ENCODE measurements at regions not wholly inside any gene's neighbourhood (a gene's known extent, or its start where the extent isn't known, plus 50 kb on each side); places are given as distances from the start of the nearest gene placed in this dataset.
"Not testable (repeated sequence)": the region's sequence is repeated elsewhere in the genome, so short reads cannot be mapped to it uniquely, and the experiment has no call there.

DNA sequence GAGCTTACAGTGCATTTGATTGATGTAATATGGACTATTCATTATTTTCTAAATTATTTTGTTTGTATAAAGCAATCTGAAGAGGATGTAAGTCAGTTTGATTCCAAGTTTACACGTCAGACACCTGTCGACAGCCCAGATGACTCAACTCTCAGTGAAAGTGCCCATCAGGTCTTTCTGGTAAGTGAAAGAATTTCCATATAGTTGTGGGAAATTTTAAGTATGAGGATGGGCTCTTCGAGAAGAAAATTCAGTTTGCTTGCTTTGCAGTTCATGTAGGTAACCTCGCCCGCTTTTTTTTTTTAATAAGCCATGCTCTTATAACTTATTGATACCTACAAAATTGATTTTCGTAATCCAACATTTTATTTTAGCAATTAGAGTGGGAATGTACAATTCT is 151.6 kb downstream of the CDRT15L2 start:
- intact Hi-C loops (cut with DNase I); DNase-seq: not testable (repeated sequence)

DNA sequence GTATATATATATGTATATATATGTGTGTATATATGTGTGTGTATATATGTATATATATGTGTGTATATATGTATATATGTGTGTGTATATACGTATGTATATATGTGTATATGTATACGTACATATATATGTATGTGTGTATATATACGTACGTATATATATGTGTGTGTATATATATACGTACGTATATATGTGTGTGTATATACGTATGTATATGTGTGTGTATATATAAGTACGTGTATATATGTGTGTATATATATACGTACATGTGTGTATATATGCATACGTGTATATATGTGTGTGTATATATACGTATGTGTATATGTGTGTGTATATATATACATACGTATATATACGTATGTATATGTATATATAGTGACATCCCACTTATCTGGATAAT is 154.4 kb downstream of the CDRT15L2 start:
- DNase-seq = no peak
- intact Hi-C loops (cut with DNase I) = no loop called here

DNA sequence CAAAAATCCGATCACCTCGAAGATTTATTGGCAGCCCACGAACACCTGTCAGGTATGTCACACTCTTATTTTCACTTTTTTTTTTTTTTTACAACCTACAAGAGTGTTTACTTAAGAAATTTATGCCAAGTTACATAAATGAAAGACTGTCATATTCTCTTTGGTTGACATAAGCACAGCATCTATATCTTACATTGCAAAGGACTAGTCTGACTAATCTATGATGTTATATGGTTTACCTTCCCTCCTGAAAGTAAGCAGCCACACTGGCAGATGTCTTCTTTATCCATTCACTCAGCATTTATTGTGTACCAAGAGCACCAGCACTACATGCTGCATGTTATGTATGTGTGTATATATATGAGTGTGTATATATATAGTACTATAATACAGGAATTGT is 156.3 kb downstream of the CDRT15L2 start:
- no peak for DNase-seq
- intact Hi-C loops (cut with DNase I) = no loop called here

DNA sequence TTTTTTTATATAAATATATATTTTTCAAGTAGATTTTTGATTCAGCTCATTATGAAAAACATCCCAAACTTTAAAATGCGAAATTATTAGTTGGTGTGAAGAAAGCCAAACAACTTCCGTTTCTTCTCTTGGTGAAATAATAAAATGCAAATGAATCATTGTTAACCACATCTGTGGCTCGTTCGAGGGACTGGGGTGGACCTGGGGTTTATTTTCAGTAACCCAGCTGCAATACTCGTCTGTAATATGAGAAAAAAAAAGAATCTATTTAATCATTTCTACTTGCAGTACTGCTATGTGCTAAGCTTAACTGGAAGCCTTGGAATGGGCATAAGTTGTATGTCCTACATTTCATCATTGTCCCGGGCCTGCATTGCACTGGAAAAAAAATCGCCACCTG is 158.1 kb downstream of the CDRT15L2 start:
- intact Hi-C loops (cut with DNase I) = not testable (repeated sequence)

DNA sequence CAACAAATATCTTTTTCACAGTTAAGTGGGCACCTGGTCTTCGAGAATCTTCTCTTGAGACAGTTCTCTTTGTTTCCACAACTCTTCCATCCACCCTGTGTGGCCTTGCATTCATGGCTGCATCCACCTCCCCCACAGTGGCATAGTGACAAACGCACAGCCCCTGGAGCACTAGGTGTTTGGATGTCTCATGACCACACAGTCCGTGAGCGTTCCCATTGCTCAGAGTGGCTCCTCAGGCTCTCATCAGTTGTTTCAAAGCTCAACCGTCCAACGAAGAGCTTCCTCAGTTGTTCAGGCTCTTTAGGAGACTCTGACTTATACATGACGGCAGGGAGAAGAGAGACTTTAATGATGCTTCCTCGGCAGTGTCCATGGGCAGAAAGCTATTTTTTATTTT is 191.6 kb downstream of the CDRT15L2 start:
- no peak for DNase-seq
- intact Hi-C loops (cut with DNase I) = no loop called here

More for the DNA sequence above, 158.1 kb downstream of the CDRT15L2 start:
- not testable (repeated sequence) for DNase-seq

DNA sequence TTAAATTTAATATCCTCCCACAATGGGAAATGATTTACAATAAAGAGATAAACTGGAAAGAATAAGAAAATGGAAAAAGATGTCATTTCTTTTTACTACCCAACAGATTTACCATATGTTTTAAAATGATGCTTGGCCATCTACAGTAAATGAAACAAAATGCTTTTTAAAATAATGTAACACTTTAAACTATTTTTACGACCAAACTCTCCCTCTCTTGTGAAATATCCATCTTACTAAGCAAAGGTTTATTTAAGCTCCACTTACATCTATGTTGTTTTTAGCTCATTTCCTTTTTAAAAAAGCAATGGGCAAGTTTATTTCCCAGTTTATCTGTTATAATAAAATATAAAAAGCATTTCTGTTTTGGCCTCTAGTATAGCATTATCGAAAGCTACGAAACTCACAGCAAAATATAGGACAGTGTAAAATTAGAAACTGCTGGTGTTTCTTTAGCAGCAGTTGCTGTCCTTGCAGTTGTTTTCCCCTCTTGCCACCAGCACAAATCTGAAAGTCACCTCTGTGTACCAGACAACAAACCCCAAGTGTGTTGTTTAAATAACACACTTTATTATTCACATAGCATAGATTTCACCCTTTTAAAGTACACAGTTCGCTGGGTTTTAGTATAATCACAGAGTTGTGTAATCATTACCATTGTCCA is 195.1 kb downstream of the CDRT15L2 start:
- intact Hi-C loops (cut with DNase I) = no loop called here
- DNase-seq = no peak

DNA sequence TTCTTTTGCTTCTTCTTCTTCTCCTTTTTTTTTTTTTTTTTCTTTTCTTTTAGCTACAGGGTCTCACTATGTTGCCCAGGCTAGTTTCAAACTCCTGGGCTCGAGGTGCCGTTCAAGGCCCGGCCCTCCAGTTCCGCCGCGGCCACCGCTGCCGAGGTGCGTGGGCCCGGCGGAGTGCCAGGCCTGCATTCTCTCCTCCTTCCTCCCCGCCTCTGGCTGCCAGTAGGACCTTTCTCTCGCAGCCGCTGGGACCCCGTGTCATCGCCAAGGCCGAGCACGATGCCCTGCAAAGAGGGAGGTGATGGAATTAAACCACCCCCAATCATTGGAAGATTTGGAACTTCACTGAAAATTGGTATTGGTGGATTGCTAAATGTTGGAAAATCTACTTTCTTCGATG is 195.8 kb downstream of the CDRT15L2 start:
- no peak for DNase-seq
- intact Hi-C loops (cut with DNase I) = no loop called here

DNA sequence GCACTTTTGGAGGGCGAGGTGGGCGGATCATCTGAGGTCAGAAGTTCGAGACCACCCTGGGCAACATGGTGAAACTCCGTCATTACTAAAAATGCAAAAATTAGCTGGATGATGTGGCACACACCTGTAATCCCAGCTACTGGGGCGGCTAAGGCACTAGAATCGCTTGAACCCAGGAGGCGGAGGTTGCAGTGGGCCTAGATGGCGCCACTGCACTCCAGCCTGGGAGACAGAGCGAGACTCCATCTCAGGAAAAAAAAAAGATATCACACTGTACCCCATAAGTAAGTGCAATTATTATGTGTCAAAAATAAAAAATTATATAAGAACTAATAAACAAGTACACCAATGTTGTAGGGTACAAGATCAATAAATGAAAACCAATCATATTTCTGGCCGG is 200.0 kb downstream of the CDRT15L2 start:
- intact Hi-C loops (cut with DNase I) = no loop called here

DNA sequence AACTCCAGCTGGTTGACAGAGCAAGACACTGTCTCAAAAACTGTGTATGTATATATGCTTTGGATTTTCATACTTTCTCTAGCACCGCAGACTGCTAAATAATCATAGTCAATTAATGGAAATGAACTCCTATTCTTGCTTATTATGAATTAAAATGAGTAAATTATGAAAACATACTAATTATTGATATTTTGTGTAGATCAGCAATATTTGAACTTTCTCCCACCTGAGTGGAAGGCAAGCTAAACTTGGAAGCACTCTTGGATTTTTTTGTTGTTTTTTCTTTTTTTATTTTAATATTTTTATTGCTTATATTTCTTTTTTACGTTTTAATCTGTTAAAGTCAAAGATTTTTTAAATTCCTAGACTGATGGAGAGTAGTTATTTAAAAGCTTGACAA is 201.7 kb downstream of the CDRT15L2 start:
- intact Hi-C loops (cut with DNase I) = no loop called here
- no peak for DNase-seq

More for the DNA sequence above, 200.0 kb downstream of the CDRT15L2 start:
- DNase-seq = no peak

DNA sequence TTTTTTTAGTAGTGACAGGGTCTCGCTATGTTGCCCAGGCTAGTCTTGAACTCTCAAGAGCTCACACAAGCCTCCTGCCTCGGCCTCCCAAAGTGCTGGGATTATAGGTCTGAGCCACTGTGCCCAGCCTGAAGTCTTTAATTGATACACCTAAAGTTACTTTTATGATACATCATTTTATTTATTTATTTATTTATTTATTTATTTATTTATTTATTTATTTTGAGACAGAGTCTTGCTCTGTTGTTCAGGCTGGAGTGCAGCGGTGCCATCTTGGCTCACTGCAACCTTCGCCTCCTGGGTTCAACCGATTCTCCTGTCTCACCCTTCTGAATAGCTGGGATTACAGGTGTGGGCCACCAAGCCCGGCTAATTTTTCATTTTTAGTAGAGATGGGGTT is 202.3 kb downstream of the CDRT15L2 start:
- intact Hi-C loops (cut with DNase I); DNase-seq: not testable (repeated sequence)

DNA sequence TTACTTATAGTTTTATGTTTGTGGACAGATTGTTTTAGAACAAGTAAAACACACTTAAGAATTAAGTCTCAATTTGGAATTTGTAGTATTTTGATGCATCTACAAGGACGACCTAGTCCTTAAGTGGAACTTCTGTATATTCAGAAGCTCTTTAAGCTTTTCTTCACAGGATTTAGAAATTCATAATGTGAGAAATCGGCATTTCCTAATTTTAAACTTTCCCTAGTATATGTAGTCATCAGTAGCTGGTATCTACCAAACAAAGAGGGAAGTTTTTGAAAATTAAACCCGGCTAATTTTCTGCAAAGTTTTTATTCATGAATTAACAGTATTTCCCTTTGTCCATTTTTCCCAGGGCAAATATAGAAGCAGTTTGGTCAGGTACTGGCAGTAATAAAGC is 203.6 kb downstream of the CDRT15L2 start:
- intact Hi-C loops (cut with DNase I) = no loop called here
- no peak for DNase-seq

DNA sequence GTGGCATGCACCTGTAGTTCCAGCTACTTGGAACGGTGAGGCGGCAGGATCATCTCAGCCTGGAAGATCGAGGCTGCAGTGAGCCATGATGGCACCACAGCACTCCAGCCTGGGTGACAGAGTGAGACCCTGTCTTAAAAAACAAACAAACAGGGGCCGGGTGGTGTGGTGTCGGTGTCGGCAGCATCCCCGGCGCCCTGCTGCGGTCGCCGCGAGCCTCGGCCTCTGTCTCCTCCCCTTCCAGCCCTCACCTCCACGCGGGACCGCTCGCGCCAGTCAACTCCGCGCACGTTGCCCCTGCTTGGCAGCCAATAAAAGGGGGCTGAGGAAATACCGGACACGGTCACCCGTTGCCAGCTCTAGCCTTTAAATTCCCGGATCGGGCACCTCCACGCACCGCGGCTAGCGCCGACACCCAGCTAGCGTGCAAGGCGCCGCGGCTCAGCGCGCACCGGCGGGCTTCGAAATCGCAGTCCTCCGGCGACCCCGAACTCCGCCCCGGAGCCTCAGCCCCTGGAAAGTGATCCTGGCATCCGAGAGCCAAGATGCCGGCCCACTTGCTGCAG is 204.7 kb downstream of the CDRT15L2 start:
- DNase-seq = peak in 1 of 10 donors; percentile 82
- intact Hi-C loops (cut with DNase I) = no loop called here

DNA sequence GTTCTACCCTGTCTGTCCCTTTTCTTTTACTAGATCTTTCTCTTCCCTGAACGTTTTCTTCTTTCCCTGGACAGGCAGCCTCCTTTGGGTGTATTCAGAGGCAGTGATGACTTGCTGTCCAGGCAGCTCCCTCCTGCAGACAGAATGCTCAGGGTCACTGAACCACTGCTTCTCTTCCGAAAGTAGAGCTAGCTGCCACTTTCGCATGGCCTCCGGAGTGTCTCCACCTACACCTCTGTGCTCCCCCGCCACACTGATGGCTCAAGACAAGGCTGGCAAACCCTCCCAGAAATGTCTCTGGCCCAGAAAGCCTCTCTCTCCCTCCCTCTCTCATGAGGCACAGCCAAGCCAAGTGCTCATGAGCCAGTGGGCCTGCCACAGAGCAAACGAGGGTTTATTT is 207.8 kb downstream of the CDRT15L2 start:
- no peak for DNase-seq
- intact Hi-C loops (cut with DNase I) = no loop called here

DNA sequence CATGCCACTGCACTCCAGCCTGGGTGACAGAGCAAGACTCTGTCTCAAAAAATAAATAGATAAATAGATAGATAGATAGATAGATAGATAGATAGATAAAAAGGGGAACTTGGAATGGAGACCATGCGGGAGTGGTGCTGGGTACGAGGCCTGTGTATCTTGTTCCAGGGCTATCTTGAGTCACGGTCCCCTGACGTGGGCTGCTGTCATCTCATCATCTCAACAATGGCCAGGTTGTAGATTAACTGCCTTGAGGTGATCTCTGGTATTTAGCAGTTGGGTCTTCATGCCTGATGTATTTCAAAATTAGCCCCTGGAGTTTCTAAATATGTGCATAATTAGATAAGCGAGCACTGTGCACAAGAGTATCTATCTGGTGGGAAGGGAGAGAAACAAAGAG is 212.1 kb downstream of the CDRT15L2 start:
- no peak for DNase-seq

DNA sequence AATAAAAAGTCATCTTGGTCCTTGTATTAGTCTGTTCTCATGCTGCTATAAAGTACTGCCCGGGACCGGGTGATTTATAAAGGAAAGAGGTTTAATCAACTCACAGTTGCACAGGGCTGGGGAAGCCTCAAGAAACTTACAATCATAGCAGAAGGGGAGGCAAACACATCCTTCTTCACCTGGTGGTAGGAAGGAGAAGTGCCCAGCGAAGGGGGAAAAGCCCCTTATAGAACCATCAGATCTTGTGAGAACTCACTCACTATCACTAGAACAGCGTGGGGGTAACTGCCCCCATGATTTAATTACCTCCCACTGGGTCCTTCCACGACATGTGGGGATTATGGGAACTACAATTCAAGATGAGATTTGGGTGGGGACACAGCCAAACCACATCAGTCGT is 215.0 kb downstream of the CDRT15L2 start:
- intact Hi-C loops (cut with DNase I); DNase-seq: not testable (repeated sequence)

More for the DNA sequence above, 212.1 kb downstream of the CDRT15L2 start:
- intact Hi-C loops (cut with DNase I) = no loop called here

DNA sequence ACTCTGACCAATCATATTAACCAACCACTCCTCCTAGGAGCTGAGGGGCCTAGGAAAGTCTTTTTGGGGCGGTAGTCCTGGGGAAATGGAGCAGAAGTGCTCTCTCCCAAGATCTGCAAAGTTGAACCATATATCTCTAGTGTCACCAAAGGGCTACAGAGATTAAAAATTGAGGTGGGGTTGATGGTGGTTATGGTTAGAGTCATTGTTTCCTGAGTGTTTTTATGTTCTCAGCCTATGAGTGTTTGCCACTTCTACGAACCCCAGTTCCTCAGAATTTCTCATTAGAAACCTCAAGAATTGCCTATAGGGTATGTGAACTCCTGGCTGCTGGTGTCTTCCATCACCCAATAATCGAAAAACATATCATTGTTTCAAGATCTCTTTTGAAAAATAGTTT is 217.8 kb downstream of the CDRT15L2 start:
- DNase-seq = no peak
- intact Hi-C loops (cut with DNase I) = no loop called here

DNA sequence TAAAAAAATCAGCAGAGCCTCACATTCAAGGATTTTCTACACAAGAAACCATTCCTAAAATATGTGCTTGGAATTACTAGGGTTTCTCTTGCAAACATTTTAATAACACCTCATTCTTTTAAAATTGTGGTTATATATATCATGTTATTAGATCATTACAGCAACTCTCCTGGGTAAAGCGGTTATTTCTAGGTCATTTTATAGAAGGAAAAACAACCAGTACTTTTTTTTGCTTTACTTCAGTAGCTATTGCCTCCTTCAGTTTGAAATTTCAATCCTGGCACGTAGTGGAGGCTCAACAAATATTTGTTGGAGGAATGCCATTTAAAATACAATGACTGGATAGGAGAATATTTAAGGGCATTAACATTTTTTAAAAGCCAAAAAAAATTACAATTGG is 220.6 kb downstream of the CDRT15L2 start:
- intact Hi-C loops (cut with DNase I) = no loop called here
- DNase-seq = no peak

DNA sequence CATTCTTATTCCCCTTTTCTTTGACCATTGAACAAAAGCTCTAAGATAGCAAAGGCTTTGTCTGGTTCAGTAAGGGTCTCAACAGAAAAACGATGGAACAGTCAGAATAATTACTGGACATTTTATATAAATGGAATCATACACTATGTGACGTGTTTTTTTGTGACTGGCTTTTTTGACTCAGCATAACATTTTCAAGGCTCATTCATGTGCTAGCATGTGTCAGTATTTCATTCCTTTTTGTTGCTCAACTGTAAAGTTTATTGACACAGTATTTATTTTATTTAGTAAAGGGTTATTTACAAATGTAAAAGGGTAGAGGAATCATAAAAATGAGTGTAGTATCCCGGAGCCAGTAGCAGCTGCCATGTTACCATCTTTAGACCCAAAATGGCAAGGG is 226.2 kb downstream of the CDRT15L2 start:
- intact Hi-C loops (cut with DNase I) = no loop called here
- DNase-seq = no peak

DNA sequence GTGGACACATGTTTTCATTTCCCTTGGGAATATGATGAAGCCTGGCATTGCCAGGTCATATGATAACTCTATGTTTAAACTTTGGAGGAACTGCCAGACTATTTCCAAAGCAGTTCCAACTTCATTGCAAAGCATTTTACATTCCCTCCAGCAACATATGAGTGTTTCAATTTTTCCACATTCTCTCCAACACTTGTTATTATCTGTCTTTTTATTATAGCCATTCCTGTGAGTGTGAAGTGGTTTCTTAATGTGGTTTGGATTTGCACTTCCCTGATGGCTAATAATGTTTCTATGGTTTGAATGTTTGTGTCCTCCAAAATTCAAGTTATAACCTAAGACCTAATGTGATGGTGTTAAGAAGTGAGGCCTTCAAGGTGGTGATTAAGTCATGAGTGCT is 228.0 kb downstream of the CDRT15L2 start:
- DNase-seq; intact Hi-C loops (cut with DNase I): not testable (repeated sequence)

DNA sequence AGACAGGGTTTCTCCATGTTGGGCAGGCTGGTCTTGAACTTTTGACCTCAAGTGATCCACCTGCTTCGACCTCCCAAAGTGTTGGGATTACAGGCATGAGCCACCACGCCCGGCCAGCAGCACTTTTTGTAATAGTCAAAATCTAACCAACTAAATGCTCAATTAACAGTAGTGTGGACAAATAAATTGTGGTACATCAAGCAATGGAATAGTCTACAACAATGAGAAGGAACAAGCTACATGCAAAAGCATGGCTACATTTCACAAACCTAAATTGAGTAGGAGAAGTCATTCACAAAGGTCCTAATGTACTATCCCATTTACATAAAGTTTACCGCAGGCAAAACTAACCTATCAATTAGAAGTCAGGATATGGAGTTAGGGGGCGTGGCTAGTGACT is 227.4 kb downstream of the USP22 start:
- intact Hi-C loops (cut with DNase I); DNase-seq: not testable (repeated sequence)

DNA sequence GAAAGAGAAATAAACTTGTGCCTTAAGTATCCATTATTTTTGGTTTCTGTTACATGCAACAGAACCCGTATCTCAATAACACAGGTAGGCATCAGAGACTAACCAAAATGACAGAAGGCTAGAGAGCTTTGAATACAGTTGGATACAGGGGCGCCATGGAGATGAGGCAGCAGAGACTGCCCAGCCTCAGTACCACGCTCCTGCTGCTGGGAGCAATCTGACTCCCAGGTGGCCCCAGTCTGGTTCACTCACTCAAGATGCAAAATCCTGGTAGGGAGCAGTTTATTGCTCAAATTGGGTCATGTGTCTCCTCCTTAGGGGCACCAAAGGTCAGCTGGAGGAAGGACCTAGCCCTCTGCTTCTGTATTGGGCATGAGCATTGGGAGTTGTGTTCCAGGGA is 218.9 kb downstream of the USP22 start:
- intact Hi-C loops (cut with DNase I) = no loop called here
- DNase-seq = no peak

DNA sequence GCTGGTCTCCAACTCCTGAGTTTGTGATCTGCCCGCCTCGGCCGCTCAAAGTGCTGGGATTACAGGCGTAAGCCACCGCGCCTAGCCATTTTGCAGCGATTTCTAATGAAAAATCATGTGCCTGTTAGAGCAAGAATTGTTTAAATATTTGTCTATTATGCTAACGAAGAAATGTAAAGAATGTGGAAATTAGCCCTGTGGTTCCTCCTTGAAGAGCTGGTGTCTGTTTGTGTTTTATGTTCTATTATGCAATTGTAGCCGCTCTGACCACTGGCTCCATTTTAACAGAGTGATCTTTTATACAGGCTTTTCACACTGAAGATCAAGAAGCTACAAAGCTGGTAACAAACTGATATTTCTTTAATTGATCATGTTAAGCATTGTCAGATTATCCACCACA is 217.3 kb downstream of the USP22 start:
- no peak for DNase-seq
- intact Hi-C loops (cut with DNase I) = no loop called here

DNA sequence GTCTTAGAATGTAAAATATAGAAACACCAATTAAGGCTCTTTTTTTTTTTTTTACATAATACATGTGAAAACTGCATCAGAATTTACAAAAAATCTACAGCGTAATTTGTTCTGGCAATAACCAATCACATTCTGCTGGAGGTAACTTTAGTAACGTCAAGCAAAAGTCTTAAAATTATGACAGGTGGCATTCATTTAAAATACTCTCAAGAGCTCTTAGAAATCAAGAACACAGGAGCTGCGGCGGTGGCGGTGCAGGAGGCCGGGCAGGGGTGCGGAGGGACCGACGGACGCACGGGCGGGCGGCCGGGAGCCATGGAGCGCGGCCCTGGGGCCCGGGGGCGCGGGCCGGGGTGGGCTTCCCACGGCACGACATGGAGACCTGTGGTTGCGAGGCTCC is 202.4 kb downstream of the USP22 start:
- DNase-seq; intact Hi-C loops (cut with DNase I): not testable (repeated sequence)

Data from posterior cingulate gyrus (tissue), 11 donors.